Activated T-helper 1 cell treated with anti-CD3 and anti-CD28 coated beads, Interleukin-12 subunit alpha, Interleukin-12 subunit beta, Interleukin-2, Interleukin-4 antibody, amounts not matched to agents 30 ng/mL and 10 ng/mL and 1 ng/mL, durations not matched to agents 14 hours and 24 hours and 36 hours (primary cell): ENCODE measurements at regions not wholly inside any gene's neighbourhood (a gene's known extent, or its start where the extent isn't known, plus 50 kb on each side); places are given as distances from the start of the nearest gene placed in this dataset.

Experiments
- DNase-seq: peaks from one replicate; pipeline ENCODE4 v3.0.0; 2021; ENCODE audit warnings: low spot score
- H3K27ac Mint-ChIP-seq: one replicate; pipeline ENCODE4 v1.8.0; 2021; ENCODE audit warnings: mild to moderate bottlenecking, mixed read lengths
- H3K27me3 Mint-ChIP-seq: one replicate; pipeline ENCODE4 v1.8.0; 2022; ENCODE audit warnings: mild to moderate bottlenecking, moderate library complexity, mixed read lengths; ENCODE audit not compliant: insufficient read depth
- H3K36me3 Mint-ChIP-seq: one replicate; pipeline ENCODE4 v1.8.0; 2021; ENCODE audit warnings: low read depth, mixed read lengths
- H3K4me1 Mint-ChIP-seq: one replicate; pipeline ENCODE4 v1.8.0; 2021; ENCODE audit warnings: low read depth, mixed read lengths
- H3K4me3 Mint-ChIP-seq: one replicate; pipeline ENCODE4 v1.8.0; 2021; ENCODE audit warnings: mild to moderate bottlenecking, moderate library complexity, mixed read lengths
- H3K9me3 Mint-ChIP-seq: one replicate; pipeline ENCODE4 v1.8.0; 2021; ENCODE audit warnings: mixed read lengths
- intact Hi-C: fragments of 100-400 bp; cut with micrococcal nuclease; formaldehyde crosslinking; loops from one replicate; pipeline ENCODE4 v1.15.1; 2024

DNA sequence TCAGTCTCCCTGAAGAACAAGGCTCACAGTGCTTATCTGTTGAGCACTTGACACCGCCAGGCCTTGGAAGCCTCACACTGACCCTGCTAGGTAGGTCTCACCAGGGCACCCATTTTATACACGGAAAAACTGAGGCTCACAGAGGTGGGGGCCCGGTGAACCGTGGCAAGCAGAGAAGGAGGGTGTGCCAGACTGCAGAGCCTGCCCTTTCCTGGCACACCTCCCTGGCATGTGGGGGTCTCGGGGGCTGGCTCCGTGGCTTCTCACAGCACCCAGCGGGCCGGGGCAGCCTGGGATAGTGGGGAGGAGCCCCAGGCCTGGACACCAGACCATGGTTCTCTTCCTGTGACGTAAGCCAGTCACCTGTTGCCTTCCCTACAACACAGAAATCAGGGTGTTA, 53.7 kb upstream of the IER5L start:
- intact Hi-C loops, result no loop called here
- Mint-ChIP-seq H3K27me3 (peaks cover 9% of the 10 kb centered on the region), H3K4me1 (peaks cover 21% of the 10 kb centered on the region), H3K9me3 (peaks cover 16% of the 10 kb centered on the region), H3K36me3 (peaks cover 3% of the 10 kb centered on the region), H3K27ac (no peak overlapping the region), H3K4me3 (no peak overlapping the region)
- no peak for DNase-seq

DNA sequence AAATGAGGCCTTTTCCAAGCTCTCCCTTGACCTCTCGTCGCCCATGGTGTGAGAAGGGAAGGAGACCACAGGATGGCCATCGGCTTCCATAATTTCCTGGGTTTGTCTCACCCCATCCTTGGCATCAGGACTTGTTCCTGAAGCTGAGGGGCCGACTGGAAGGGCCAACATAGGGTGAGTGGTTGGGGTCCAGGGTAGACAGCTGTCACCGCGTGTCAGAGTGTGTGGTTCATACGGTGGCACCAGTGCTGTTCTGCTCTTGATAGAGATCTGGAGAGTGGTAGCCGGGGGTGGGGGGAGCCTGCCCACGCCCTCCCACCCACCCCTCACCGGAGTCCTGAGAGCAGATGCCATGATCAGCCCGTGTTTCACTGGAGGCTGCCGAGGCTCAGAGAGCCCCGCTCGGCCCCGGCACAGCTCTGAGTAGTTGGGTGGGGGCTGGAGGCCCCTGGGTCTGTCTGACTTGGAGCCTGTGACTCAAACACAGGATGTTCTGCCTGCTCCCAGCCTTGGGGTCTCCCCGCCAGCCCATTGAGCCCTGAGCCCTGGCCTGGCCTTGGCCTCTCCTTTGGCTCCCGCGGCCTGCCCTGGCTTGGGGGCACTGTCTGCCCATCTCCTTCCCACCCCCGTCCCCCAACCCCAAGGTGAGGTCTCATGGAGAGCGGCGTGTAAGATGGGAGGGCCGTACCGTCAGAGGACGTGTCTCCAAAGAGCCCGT, 53.1 kb upstream of the IER5L start:
- Mint-ChIP-seq H3K36me3 (peaks cover 3% of the 10 kb centered on the region), H3K4me3 (no peak overlapping the region), H3K27me3 (peaks cover 9% of the 10 kb centered on the region), H3K9me3 (peaks cover 16% of the 10 kb centered on the region), H3K27ac (no peak overlapping the region), H3K4me1 (peaks cover 20% of the 10 kb centered on the region)
- intact Hi-C loops, result no loop called here
- DNase-seq, result no peak

DNA sequence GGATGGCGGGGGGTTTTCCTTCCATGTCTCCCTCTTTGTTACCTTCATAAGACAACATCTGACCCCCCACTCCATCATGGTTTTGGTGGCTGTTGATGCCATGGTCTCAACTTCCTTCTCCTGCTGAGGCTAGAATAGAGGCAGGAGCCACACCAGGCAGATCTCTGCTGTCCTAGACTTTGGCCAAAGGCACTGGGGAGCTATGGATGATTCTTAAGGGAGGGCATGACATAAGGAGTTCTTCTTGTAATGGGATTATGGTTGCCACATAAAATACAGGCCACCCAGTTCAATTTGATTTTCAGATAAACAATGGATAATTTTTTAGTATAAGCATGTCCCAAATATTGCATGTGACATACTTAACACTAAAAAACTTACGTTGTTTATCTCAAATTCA, 52.2 kb upstream of the IER5L start:
- intact Hi-C loops, result no loop called here
- H3K36me3 Mint-ChIP-seq, result peaks cover 3% of the 10 kb centered on the region
- H3K27ac Mint-ChIP-seq, result no peak overlapping the region
- no peak for DNase-seq
- peaks cover 16% of the 10 kb centered on the region for H3K9me3 Mint-ChIP-seq
- peaks cover 20% of the 10 kb centered on the region for H3K4me1 Mint-ChIP-seq
- H3K27me3 Mint-ChIP-seq, result peaks cover 9% of the 10 kb centered on the region
- no peak overlapping the region for H3K4me3 Mint-ChIP-seq
